Astrocyte (in vitro differentiated cells and primary cell): ENCODE measurements at regions not wholly inside any gene's neighbourhood (a gene's known extent, or its start where the extent isn't known, plus 50 kb on each side); places are given as distances from the start of the nearest gene placed in this dataset.

Source experiments
- DNase-seq: peaks from one replicate; pipeline ENCODE4 v3.0.0-alpha.2; 2010; ENCODE audit warnings: low read depth
- FAIRE-seq: peaks from 2 replicates; lab custom pipeline; 2011; peaks lifted over from hg19 to GRCh38; lab: Jason Lieb, UNC
- H2AFZ ChIP-seq: 2 replicates; pipeline ENCODE4 v1.6.0; 2012; ENCODE audit warnings: low read depth, low read length, inconsistent platforms
- H3K27ac ChIP-seq: 2 replicates; pipeline ENCODE4 v1.5.1; 2011; ENCODE audit warnings: low read depth, low read length, inconsistent platforms
- H3K27me3 ChIP-seq: 2 replicates; pipeline ENCODE4 v1.6.0; 2011; ENCODE audit warnings: low read length, inconsistent platforms; ENCODE audit not compliant: insufficient read depth
- H3K36me3 ChIP-seq: 2 replicates; pipeline ENCODE4 v1.5.1; 2011; ENCODE audit warnings: low read length, inconsistent platforms; ENCODE audit not compliant: insufficient read depth
- H3K4me1 ChIP-seq: 2 replicates; pipeline ENCODE4 v1.5.1; 2011; ENCODE audit warnings: low read length, inconsistent platforms; ENCODE audit not compliant: insufficient read depth
- H3K4me2 ChIP-seq: 2 replicates; pipeline ENCODE4 v1.6.0; 2012; ENCODE audit warnings: low read length, inconsistent platforms
- H3K4me3 ChIP-seq: 2 replicates; pipeline ENCODE4 v1.5.1; 2011; ENCODE audit warnings: low read depth, mild to moderate bottlenecking, low read length, inconsistent platforms; ENCODE audit not compliant: insufficient read depth
- H3K79me2 ChIP-seq: 2 replicates; pipeline ENCODE4 v1.6.0; 2012; ENCODE audit warnings: mild to moderate bottlenecking, low read length, inconsistent platforms; ENCODE audit not compliant: insufficient read depth
- H3K9ac ChIP-seq: 2 replicates; pipeline ENCODE4 v1.6.0; 2012; ENCODE audit warnings: mild to moderate bottlenecking, low read length, inconsistent platforms
- H3K9me3 ChIP-seq: 2 replicates; pipeline ENCODE4 v1.5.1; 2012; ENCODE audit warnings: low read depth, mild to moderate bottlenecking, low read length, inconsistent platforms; ENCODE audit not compliant: insufficient read depth
- H4K20me1 ChIP-seq: 2 replicates; pipeline ENCODE4 v1.6.0; 2012; ENCODE audit warnings: low read length, inconsistent platforms; ENCODE audit not compliant: insufficient read depth
- H3K27ac Mint-ChIP-seq: one replicate; pipeline ENCODE4 v1.8.0; 2021; ENCODE audit warnings: mild to moderate bottlenecking, mixed read lengths; ENCODE audit not compliant: unreplicated experiment
- H3K27me3 Mint-ChIP-seq: one replicate; pipeline ENCODE4 v1.8.0; 2021; ENCODE audit warnings: low read depth, mixed read lengths; ENCODE audit not compliant: unreplicated experiment
- H3K36me3 Mint-ChIP-seq: one replicate; pipeline ENCODE4 v1.8.0; 2021; ENCODE audit warnings: low read depth, mixed read lengths; ENCODE audit not compliant: unreplicated experiment
- H3K4me1 Mint-ChIP-seq: one replicate; pipeline ENCODE4 v1.8.0; 2021; ENCODE audit warnings: low read depth, mixed read lengths; ENCODE audit not compliant: unreplicated experiment
- H3K4me3 Mint-ChIP-seq: one replicate; pipeline ENCODE4 v1.8.0; 2021; ENCODE audit warnings: mild to moderate bottlenecking, moderate library complexity, mixed read lengths; ENCODE audit not compliant: unreplicated experiment
- H3K9me3 Mint-ChIP-seq: one replicate; pipeline ENCODE4 v1.8.0; 2021; ENCODE audit warnings: mild to moderate bottlenecking, mixed read lengths; ENCODE audit not compliant: unreplicated experiment
- CTCF ChIP-seq: IDR thresholded peaks from 2 replicates; pipeline ENCODE4 v1.5.1; 2011; ENCODE audit warnings: low read depth, mild to moderate bottlenecking, inconsistent platforms, low read length, moderate library complexity; ENCODE audit not compliant: insufficient read depth
- EZH2 ChIP-seq: IDR thresholded peaks from 2 replicates; pipeline ENCODE4 v1.6.1; 2012; ENCODE audit warnings: mild to moderate bottlenecking, low read length, inconsistent platforms; ENCODE audit not compliant: insufficient read depth

- no peak overlapping the region for H3K27ac Mint-ChIP-seq
Measured at GRCh38 chr3:56971261-56971660, 89.2 kb upstream of the SPATA12 start.

GRCh38 chr3:56970461-56970879 is 90.0 kb upstream of the SPATA12 start:
- no peaks in the 10 kb centered on the region for H3K36me3 ChIP-seq
- H3K27me3 ChIP-seq, result no peaks in the 10 kb centered on the region
- FAIRE-seq (no peak), DNase-seq (peak; percentile 38)
- H3K4me1 ChIP-seq, result peaks cover 9% of the 10 kb centered on the region
- Mint-ChIP-seq H3K9me3 (no peaks in the 10 kb centered on the region), H3K27me3 (no peaks in the 10 kb centered on the region), H3K36me3 (peaks cover 2% of the 10 kb centered on the region), H3K27ac (no peak overlapping the region), H3K4me3 (no peak overlapping the region), H3K4me1 (peaks cover 17% of the 10 kb centered on the region)
- H4K20me1 ChIP-seq, result no peaks in the 10 kb centered on the region
- H3K27ac ChIP-seq, result no peak overlapping the region
- TF ChIP-seq EZH2 (no peak), CTCF (no peak)
- no peak overlapping the region for H3K4me3 ChIP-seq
- H3K4me2 ChIP-seq, result no peak overlapping the region
- no peaks in the 10 kb centered on the region for H3K9me3 ChIP-seq
- H2AFZ ChIP-seq, result no peak overlapping the region
- H3K9ac ChIP-seq, result no peak overlapping the region
- no peaks in the 10 kb centered on the region for H3K79me2 ChIP-seq

More at GRCh38 chr3:56971261-56971660, 89.2 kb upstream of the SPATA12 start:
- no peaks in the 10 kb centered on the region for H4K20me1 ChIP-seq
- FAIRE-seq, result no peak
- H3K27me3 ChIP-seq, result no peaks in the 10 kb centered on the region
- no peak overlapping the region for H3K4me3 ChIP-seq
- Mint-ChIP-seq H3K9me3 (no peaks in the 10 kb centered on the region), H3K4me1 (peaks cover 17% of the 10 kb centered on the region), H3K36me3 (peaks cover 2% of the 10 kb centered on the region), H3K4me3 (no peak overlapping the region), H3K27me3 (no peaks in the 10 kb centered on the region)
- H3K4me2 ChIP-seq, result no peak overlapping the region
- DNase-seq, result no peak
- no peaks in the 10 kb centered on the region for H3K79me2 ChIP-seq
- no peak overlapping the region for H3K27ac ChIP-seq
- no peaks in the 10 kb centered on the region for H3K9me3 ChIP-seq
- TF ChIP-seq EZH2 (no peak), CTCF (no peak)
- no peaks in the 10 kb centered on the region for H3K36me3 ChIP-seq
- H2AFZ ChIP-seq, result no peak overlapping the region
- H3K4me1 ChIP-seq, result peaks cover 9% of the 10 kb centered on the region
- H3K9ac ChIP-seq, result no peak overlapping the region

- H3K9me3 Mint-ChIP-seq, result no peaks in the 10 kb centered on the region
- H3K4me1 Mint-ChIP-seq, result peaks cover 16% of the 10 kb centered on the region
- H3K36me3 Mint-ChIP-seq, result peaks cover 2% of the 10 kb centered on the region
- no peaks in the 10 kb centered on the region for H3K27me3 ChIP-seq
- H3K4me1 ChIP-seq, result peaks cover 7% of the 10 kb centered on the region
- H3K4me3 Mint-ChIP-seq, result no peak overlapping the region
- H3K27ac ChIP-seq, result no peak overlapping the region
- H3K27ac Mint-ChIP-seq, result no peak overlapping the region
- FAIRE-seq (no peak), DNase-seq (peak; percentile 13)
- no peaks in the 10 kb centered on the region for H3K79me2 ChIP-seq
- no peaks in the 10 kb centered on the region for H3K9me3 ChIP-seq
- no peaks in the 10 kb centered on the region for H3K27me3 Mint-ChIP-seq
- no peaks in the 10 kb centered on the region for H4K20me1 ChIP-seq
- H3K9ac ChIP-seq, result no peak overlapping the region
- no peak overlapping the region for H2AFZ ChIP-seq
- H3K4me3 ChIP-seq, result no peak overlapping the region
- H3K4me2 ChIP-seq, result no peak overlapping the region
- no peak for TF ChIP-seq CTCF
- no peaks in the 10 kb centered on the region for H3K36me3 ChIP-seq
Measured at GRCh38 chr3:56969851-56970250, 90.6 kb upstream of the SPATA12 start.
